ENCODE measurements at regions not wholly inside any gene's neighbourhood (a gene's known extent, or its start where the extent isn't known, plus 50 kb on each side); places are given as distances from the start of the nearest gene placed in this dataset.

GRCh38 chr5:129362456-129362855 lies 97.6 kb upstream of the ADAMTS19 start:
- ChIA-PET POLR2A (ENCODE audit: unreplicated experiment) (no interaction called here), CTCF (no interaction called here)
- Histone ChIP-seq H3K27me3 (ENCODE audit: low read length) (no peaks in the 10 kb centered on the region; the same call in 1 of the 2 replicates), H3K4me1 (ENCODE audit: insufficient read depth, low read length) (no peaks in the 10 kb centered on the region), H3K4me3 (ENCODE audit: low read length) (no peak overlapping the region), H2AFZ (ENCODE audit: low read length) (no peak overlapping the region), H3K4me2 (ENCODE audit: low read length) (no peak overlapping the region), H3K36me3 (ENCODE audit: low read depth, low read length) (no peaks in the 10 kb centered on the region), H3K9me2 (replicated peaks; ENCODE audit: low read length) (no peaks in the 10 kb centered on the region), H3F3A (ENCODE audit: low read length, unreplicated experiment) (no peaks in the 10 kb centered on the region), H3K27ac (ENCODE audit: low read length) (no peak overlapping the region), H3K79me2 (ENCODE audit: low read length) (no peaks in the 10 kb centered on the region), H4K20me1 (ENCODE audit: low read length) (no peaks in the 10 kb centered on the region), H3K9me3 (ENCODE audit: low read length) (0 out of 2 replicates have a peak, but pooled peaks cover 6% of the 10 kb centered on the region), H3K9ac (ENCODE audit: low read length) (no peak overlapping the region)
- no peak for DNase-seq
- no peak for ATAC-seq
- BruUV-seq (replicated peaks), result no TSS peak
- no peak for TF ChIP-seq EZH2phosphoT487 (IDR thresholded peaks at IDR 0.05; ENCODE audit: borderline replicate concordance, low read length)
- no peak for TF ChIP-seq EZH2 (IDR thresholded peaks at IDR 0.05; ENCODE audit: low read length, unreplicated experiment)
- TF ChIP-seq CTCF (conservative IDR thresholded peaks at IDR 0.05; ENCODE audit: low read depth, low read length), result no peak
- intact Hi-C loops (cut with micrococcal nuclease), result loop anchor here (5.0 kb wide), 1 partner anchor 405 kb away; no protein-coding TSS in a partner anchor

GRCh38 chr5:129363991-129364390 lies 96.1 kb upstream of the ADAMTS19 start:
- BruUV-seq (replicated peaks), result no TSS peak
- Histone ChIP-seq H3K4me1 (ENCODE audit: insufficient read depth, low read length) (no peaks in the 10 kb centered on the region), H3K9me2 (replicated peaks; ENCODE audit: low read length) (no peaks in the 10 kb centered on the region), H3K27ac (ENCODE audit: low read length) (no peak overlapping the region), H3K9ac (ENCODE audit: low read length) (no peak overlapping the region), H3K4me2 (ENCODE audit: low read length) (no peak overlapping the region), H3K36me3 (ENCODE audit: low read depth, low read length) (no peaks in the 10 kb centered on the region), H3K9me3 (ENCODE audit: low read length) (0 out of 2 replicates have a peak, but pooled peaks cover 6% of the 10 kb centered on the region), H2AFZ (ENCODE audit: low read length) (no peak overlapping the region), H3F3A (ENCODE audit: low read length, unreplicated experiment) (no peaks in the 10 kb centered on the region), H4K20me1 (ENCODE audit: low read length) (no peaks in the 10 kb centered on the region), H3K27me3 (ENCODE audit: low read length) (no peaks in the 10 kb centered on the region), H3K4me3 (ENCODE audit: low read length) (no peak overlapping the region), H3K79me2 (ENCODE audit: low read length) (no peaks in the 10 kb centered on the region)
- DNase-seq, result no peak
- CTCF ChIA-PET, result no interaction called here
- intact Hi-C loops (cut with micrococcal nuclease), result loop anchor here (5.0 kb wide), 1 partner anchor 403 kb away; no protein-coding TSS in a partner anchor
- ATAC-seq, result no peak
- POLR2A ChIA-PET (ENCODE audit: unreplicated experiment), result no interaction called here
- TF ChIP-seq CTCF (conservative IDR thresholded peaks at IDR 0.05; ENCODE audit: low read depth, low read length), result no peak
- TF ChIP-seq EZH2 (IDR thresholded peaks at IDR 0.05; ENCODE audit: low read length, unreplicated experiment), result no peak
- no peak for TF ChIP-seq EZH2phosphoT487 (IDR thresholded peaks at IDR 0.05; ENCODE audit: borderline replicate concordance, low read length)

DNA sequence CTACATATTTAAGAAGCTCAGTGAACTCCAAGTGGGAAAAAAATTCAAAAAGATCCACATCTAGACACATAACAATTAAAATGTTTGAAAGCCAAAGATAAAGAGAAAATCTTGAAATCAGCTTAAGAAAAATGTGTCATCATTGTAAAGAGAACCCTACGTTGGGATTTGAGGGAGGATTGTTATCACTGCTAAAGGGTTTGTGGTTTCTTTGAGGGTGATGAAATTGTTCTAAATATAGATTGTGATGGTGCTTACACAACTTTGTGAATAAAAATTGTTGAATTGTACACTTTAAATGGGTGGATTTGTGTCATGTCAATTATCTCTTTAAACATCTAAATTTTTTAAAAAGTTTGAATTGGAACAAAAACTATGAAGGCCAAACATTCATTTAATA lies 92.2 kb upstream of the ADAMTS19 start:
- intact Hi-C loops (cut with micrococcal nuclease), result no loop called here

More for the DNA sequence above, 92.2 kb upstream of the ADAMTS19 start:
- BruUV-seq (replicated peaks), result no TSS peak
- Histone ChIP-seq H3K27me3 (ENCODE audit: low read length) (peaks cover 3% of the 10 kb centered on the region; the same call in 1 of the 2 replicates), H4K20me1 (ENCODE audit: low read length) (no peaks in the 10 kb centered on the region), H3K4me1 (ENCODE audit: insufficient read depth, low read length) (no peaks in the 10 kb centered on the region), H3K9me3 (ENCODE audit: low read length) (0 out of 2 replicates have a peak, but pooled peaks cover 6% of the 10 kb centered on the region), H3F3A (ENCODE audit: low read length, unreplicated experiment) (no peaks in the 10 kb centered on the region), H3K79me2 (ENCODE audit: low read length) (no peaks in the 10 kb centered on the region), H2AFZ (ENCODE audit: low read length) (no peak overlapping the region), H3K4me2 (ENCODE audit: low read length) (no peak overlapping the region), H3K27ac (ENCODE audit: low read length) (no peak overlapping the region), H3K36me3 (ENCODE audit: low read depth, low read length) (no peaks in the 10 kb centered on the region), H3K9ac (ENCODE audit: low read length) (no peak overlapping the region), H3K9me2 (replicated peaks; ENCODE audit: low read length) (no peaks in the 10 kb centered on the region), H3K4me3 (ENCODE audit: low read length) (no peak overlapping the region)
- ATAC-seq, result no peak
- no peak for DNase-seq
- no peak for TF ChIP-seq CTCF (conservative IDR thresholded peaks at IDR 0.05; ENCODE audit: low read depth, low read length)
- TF ChIP-seq EZH2phosphoT487 (IDR thresholded peaks at IDR 0.05; ENCODE audit: borderline replicate concordance, low read length), result no peak
- no peak for TF ChIP-seq EZH2 (IDR thresholded peaks at IDR 0.05; ENCODE audit: low read length, unreplicated experiment)
- ChIA-PET CTCF (no interaction called here), POLR2A (ENCODE audit: unreplicated experiment) (no interaction called here)
